ENCODE measurements at regions not wholly inside any gene's neighbourhood (a gene's known extent, or its start where the extent isn't known, plus 50 kb on each side); places are given as distances from the start of the nearest gene placed in this dataset.

DNA sequence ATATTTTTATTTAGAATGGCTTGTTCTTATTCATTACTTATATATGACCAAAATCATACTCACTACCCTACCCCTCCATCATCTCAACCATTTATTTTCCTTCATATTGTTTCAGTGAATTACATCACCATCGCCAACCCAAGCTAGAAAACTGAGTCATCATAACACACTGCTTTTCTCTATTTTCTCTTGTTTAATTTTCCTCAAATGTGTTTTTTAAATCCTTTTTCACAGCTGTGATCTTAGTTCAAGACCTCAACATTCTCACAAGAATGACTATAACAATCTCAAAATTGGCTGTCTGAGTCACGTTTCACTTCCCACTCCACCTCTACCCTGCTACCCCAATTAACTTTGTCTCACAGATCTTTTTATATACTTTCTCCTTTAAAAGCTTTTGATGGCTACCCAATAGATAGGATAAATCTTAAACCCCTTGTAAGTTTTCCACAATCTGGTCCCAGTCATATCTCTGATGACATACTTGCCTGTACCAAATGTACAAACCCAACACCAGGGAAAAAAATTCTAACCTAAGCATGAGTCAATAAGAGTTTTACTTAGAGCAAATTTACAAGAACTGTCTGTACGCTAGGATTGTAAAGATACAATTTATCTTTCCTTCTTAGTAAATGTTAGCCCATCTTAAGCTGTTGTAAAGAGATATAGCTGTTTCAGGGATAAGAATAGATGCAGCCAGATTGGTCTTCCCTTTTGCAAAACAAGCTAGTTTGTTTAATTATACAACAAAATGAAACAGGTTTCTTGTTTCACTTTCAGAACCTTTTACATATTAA, 635.1 kb upstream of the SLC39A10 start:
- H3K27ac ChIP-seq (ENCODE audit: low read length), result no peak overlapping the region
- no peak overlapping the region for H3K9ac ChIP-seq (ENCODE audit: low read length)
- no peaks in the 10 kb centered on the region for H3K36me3 ChIP-seq (ENCODE audit: control insufficient read depth, low read depth, low read length)
- no peaks in the 10 kb centered on the region for H3K4me1 ChIP-seq (ENCODE audit: control insufficient read depth, low read depth, low read length)
- H3K9me3 ChIP-seq (ENCODE audit: control insufficient read depth, low read depth, low read length), result no peaks in the 10 kb centered on the region
- no peaks in the 10 kb centered on the region for H3K27me3 ChIP-seq (ENCODE audit: control insufficient read depth, insufficient read depth, low read length)
- no peak overlapping the region for H3K4me3 ChIP-seq (ENCODE audit: low read length)

DNA sequence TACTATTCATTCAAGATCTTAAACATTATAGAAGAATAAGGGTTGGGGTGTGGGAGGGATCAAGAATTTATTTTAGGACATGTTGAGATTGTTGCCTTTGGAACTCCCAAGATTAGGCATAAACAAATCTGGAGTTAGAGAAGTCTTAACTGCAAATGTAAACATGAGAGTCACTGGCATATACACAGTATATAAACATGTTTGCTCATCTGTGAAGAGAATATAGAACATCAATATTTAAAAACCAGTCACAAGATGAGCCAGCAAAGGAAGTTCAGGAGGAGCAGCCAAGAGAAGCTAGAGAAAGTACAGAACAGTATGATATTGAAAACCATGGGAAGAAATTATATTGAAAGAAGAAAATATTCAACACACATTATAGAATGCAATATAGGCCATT, 638.6 kb upstream of the SLC39A10 start:
- H3K36me3 ChIP-seq (ENCODE audit: control insufficient read depth, low read depth, low read length), result no peaks in the 10 kb centered on the region
- no peaks in the 10 kb centered on the region for H3K27me3 ChIP-seq (ENCODE audit: control insufficient read depth, insufficient read depth, low read length)
- H3K27ac ChIP-seq (ENCODE audit: low read length), result no peak overlapping the region
- no peak overlapping the region for H3K9ac ChIP-seq (ENCODE audit: low read length)
- H3K4me1 ChIP-seq (ENCODE audit: control insufficient read depth, low read depth, low read length), result no peaks in the 10 kb centered on the region
- no peak overlapping the region for H3K4me3 ChIP-seq (ENCODE audit: low read length)
- no peaks in the 10 kb centered on the region for H3K9me3 ChIP-seq (ENCODE audit: control insufficient read depth, low read depth, low read length)

DNA sequence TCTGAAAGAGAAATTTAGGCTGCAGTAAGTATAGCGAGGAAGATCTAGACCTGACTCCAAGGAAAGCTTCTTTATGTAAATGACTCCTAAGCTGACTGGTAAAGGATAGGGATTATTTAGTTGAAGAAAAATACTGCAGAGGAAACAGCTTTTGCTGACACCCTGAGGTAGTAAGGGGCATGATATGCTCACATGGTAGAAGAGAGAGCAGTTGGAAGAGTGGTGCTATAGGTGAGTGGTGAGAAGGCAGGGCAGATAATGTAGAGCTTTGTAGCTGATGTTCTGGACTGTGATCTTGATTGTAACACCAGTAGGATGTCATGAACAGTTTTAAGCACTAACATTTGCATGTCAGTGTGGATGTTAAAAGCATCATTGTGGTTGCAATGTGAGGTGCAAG, 639.1 kb upstream of the SLC39A10 start:
- Histone ChIP-seq H3K4me3 (ENCODE audit: low read length) (no peak overlapping the region), H3K9me3 (ENCODE audit: control insufficient read depth, low read depth, low read length) (no peaks in the 10 kb centered on the region), H3K9ac (ENCODE audit: low read length) (no peak overlapping the region), H3K4me1 (ENCODE audit: control insufficient read depth, low read depth, low read length) (no peaks in the 10 kb centered on the region), H3K36me3 (ENCODE audit: control insufficient read depth, low read depth, low read length) (no peaks in the 10 kb centered on the region), H3K27me3 (ENCODE audit: control insufficient read depth, insufficient read depth, low read length) (no peaks in the 10 kb centered on the region), H3K27ac (ENCODE audit: low read length) (no peak overlapping the region)

DNA sequence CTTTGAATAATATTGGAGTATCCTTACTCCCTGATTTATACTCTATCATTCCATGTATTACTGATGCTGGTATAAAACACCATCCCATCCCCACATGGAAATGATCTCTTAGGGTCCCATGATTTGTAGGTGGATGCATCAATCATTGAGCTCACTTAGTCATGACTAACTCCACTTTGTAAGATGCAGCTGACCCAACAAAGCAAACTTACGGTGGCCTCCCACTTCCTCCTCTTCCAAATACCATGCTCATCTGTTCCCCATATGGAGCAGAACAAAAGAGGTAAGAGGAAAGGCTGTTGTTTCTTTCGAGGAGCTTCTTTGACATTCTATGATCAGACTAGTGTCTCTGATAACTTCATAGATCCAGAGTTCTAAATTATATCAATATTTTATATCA, 640.2 kb upstream of the SLC39A10 start:
- Histone ChIP-seq H3K27me3 (ENCODE audit: control insufficient read depth, insufficient read depth, low read length) (no peaks in the 10 kb centered on the region), H3K27ac (ENCODE audit: low read length) (no peak overlapping the region), H3K36me3 (ENCODE audit: control insufficient read depth, low read depth, low read length) (no peaks in the 10 kb centered on the region), H3K9ac (ENCODE audit: low read length) (no peak overlapping the region), H3K9me3 (ENCODE audit: control insufficient read depth, low read depth, low read length) (no peaks in the 10 kb centered on the region), H3K4me3 (ENCODE audit: low read length) (no peak overlapping the region), H3K4me1 (ENCODE audit: control insufficient read depth, low read depth, low read length) (no peaks in the 10 kb centered on the region)

DNA sequence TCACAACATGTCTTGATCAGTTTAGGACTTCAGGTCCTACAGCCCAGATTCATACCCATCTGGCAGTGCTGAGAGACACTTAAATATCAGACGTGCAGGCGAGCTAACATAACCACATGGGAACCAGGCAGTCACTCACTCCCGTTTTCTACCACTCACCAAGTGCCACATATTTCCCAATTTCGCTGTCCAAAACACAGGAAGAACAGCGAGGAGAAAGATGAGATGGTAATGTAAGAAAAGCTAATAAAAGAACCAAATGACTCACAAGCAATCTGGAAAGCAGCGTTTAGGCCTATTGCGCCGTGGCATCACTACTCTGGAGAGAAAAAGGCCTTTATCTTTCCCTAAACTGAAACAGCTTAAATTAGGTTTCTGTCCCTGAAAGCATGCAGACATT, 647.8 kb upstream of the SLC39A10 start:
- Histone ChIP-seq H3K4me1 (ENCODE audit: control insufficient read depth, low read depth, low read length) (no peaks in the 10 kb centered on the region), H3K4me3 (ENCODE audit: low read length) (no peak overlapping the region), H3K27ac (ENCODE audit: low read length) (no peak overlapping the region), H3K27me3 (ENCODE audit: control insufficient read depth, insufficient read depth, low read length) (no peaks in the 10 kb centered on the region), H3K9me3 (ENCODE audit: control insufficient read depth, low read depth, low read length) (no peaks in the 10 kb centered on the region), H3K9ac (ENCODE audit: low read length) (no peak overlapping the region), H3K36me3 (ENCODE audit: control insufficient read depth, low read depth, low read length) (no peaks in the 10 kb centered on the region)

DNA sequence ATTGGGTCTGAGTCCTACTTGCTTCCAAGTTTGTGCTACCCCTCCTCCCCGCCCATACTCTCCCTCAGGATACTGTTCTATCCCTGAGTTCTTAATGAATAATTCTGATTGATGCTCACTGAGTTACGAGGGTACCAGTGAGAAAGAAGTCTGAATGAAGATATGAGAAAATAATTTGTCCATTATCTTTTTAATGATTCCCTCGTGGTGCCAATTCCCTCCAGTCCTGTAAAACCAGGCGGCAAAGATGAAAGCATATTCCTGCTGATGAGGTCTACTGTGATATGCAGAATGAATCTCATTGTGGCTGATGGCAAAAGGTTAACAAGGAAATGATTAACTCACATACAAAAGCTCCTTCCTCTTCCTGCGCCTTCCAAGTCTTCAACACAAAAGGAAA, 650.2 kb upstream of the SLC39A10 start:
- no peak overlapping the region for H3K4me3 ChIP-seq (ENCODE audit: low read length)
- H3K4me1 ChIP-seq (ENCODE audit: control insufficient read depth, low read depth, low read length), result no peaks in the 10 kb centered on the region
- no peaks in the 10 kb centered on the region for H3K9me3 ChIP-seq (ENCODE audit: control insufficient read depth, low read depth, low read length)
- H3K36me3 ChIP-seq (ENCODE audit: control insufficient read depth, low read depth, low read length), result no peaks in the 10 kb centered on the region
- H3K27ac ChIP-seq (ENCODE audit: low read length), result no peak overlapping the region
- no peak overlapping the region for H3K9ac ChIP-seq (ENCODE audit: low read length)
- H3K27me3 ChIP-seq (ENCODE audit: control insufficient read depth, insufficient read depth, low read length), result no peaks in the 10 kb centered on the region

DNA sequence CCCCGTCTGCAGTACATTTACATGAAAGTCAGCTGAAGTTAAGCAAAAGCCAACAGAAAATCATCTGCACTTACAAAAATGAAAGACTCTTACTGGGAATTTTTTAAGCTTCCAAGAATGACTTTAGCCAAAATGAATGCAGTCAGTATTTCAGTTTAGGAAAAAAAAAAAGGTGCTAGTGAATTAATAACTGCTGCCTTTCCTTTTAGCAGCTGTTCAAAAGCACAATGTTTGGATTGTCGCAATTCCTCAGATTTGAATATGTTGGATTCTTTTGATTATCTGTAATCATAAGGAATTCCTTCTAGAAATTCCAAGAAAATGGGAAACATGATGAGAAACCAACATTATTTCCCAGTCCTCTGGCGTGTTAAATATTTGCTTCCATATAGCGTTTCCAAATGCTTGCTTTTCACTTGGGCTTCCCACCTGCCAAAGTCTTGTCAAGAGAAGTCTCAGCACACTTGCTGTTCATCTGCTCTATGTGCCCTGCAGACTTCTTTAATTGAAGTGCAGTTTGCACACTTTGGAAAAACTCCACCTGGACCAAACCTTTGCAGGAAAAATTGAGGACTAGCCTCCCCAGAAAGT, 653.0 kb upstream of the SLC39A10 start:
- no peaks in the 10 kb centered on the region for H3K4me1 ChIP-seq (ENCODE audit: control insufficient read depth, low read depth, low read length)
- H3K27me3 ChIP-seq (ENCODE audit: control insufficient read depth, insufficient read depth, low read length), result no peaks in the 10 kb centered on the region
- H3K36me3 ChIP-seq (ENCODE audit: control insufficient read depth, low read depth, low read length), result no peaks in the 10 kb centered on the region
- H3K4me3 ChIP-seq (ENCODE audit: low read length), result no peak overlapping the region
- H3K9me3 ChIP-seq (ENCODE audit: control insufficient read depth, low read depth, low read length), result no peaks in the 10 kb centered on the region
- no peak overlapping the region for H3K27ac ChIP-seq (ENCODE audit: low read length)
- H3K9ac ChIP-seq (ENCODE audit: low read length), result no peak overlapping the region

DNA sequence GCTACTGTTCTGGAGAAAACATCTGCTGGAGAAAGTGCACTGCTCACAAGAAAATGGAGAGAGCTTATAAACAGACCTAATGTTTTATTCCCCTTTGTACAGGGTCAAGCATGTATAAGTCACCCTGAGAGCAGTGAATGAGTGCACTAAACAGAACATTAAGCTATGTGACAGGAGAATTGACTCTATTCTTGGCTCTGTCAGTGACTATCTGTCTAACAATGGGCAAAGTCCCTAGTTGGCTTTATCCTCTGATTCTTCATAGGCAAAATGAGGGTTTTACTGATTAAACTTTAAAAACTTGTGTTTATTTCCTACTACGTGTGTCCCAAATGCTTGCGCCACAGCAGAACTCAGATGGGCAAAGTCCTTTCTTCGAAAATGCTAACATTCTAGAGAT, 655.1 kb upstream of the SLC39A10 start:
- Histone ChIP-seq H3K9ac (ENCODE audit: low read length) (no peak overlapping the region), H3K9me3 (ENCODE audit: control insufficient read depth, low read depth, low read length) (no peaks in the 10 kb centered on the region), H3K4me3 (ENCODE audit: low read length) (no peak overlapping the region), H3K27ac (ENCODE audit: low read length) (no peak overlapping the region), H3K36me3 (ENCODE audit: control insufficient read depth, low read depth, low read length) (no peaks in the 10 kb centered on the region), H3K4me1 (ENCODE audit: control insufficient read depth, low read depth, low read length) (no peaks in the 10 kb centered on the region), H3K27me3 (ENCODE audit: control insufficient read depth, insufficient read depth, low read length) (no peaks in the 10 kb centered on the region)

DNA sequence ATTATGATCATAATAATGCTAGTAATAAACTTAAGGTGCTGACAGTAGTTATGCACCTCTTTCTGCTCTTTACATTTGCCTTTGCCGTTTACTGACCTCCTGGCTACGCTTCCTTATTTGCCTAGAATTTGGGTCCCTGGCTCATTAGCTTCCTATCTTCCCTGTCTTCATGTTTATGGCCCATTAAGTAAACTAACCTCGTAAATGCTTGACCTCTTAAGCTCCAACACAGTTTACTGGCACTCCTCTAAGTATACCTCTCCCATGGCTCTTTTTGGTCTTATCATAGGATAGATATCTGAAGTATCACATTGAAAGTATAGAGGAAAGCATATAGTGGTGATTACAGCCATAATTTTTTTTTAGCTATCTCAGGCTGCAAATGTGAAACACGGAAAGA, 657.3 kb upstream of the SLC39A10 start:
- no peak overlapping the region for H3K4me3 ChIP-seq (ENCODE audit: low read length)
- no peaks in the 10 kb centered on the region for H3K27me3 ChIP-seq (ENCODE audit: control insufficient read depth, insufficient read depth, low read length)
- H3K4me1 ChIP-seq (ENCODE audit: control insufficient read depth, low read depth, low read length), result no peaks in the 10 kb centered on the region
- H3K9me3 ChIP-seq (ENCODE audit: control insufficient read depth, low read depth, low read length), result no peaks in the 10 kb centered on the region
- H3K36me3 ChIP-seq (ENCODE audit: control insufficient read depth, low read depth, low read length), result no peaks in the 10 kb centered on the region
- H3K9ac ChIP-seq (ENCODE audit: low read length), result no peak overlapping the region
- H3K27ac ChIP-seq (ENCODE audit: low read length), result no peak overlapping the region

DNA sequence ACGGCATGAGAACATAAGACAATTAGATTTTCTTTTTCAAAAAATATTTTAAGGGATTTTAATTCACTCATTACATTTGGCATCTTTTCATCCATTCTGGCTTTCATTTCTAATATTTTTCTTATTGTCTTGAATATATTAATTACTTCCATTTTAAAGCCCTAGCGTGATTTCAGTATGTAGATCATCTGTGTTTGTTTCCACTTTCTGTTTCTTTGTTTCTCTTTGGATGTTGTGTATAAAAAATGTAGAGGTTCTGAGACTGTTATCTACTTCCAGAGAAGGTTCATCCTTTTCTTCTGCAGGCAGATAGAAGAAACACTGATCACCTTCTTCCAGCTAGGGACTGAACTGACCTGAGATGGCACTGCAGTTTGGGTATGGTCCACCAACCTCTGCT, 664.4 kb upstream of the SLC39A10 start:
- Histone ChIP-seq H3K27me3 (ENCODE audit: control insufficient read depth, insufficient read depth, low read length) (no peaks in the 10 kb centered on the region), H3K4me1 (ENCODE audit: control insufficient read depth, low read depth, low read length) (no peaks in the 10 kb centered on the region), H3K4me3 (ENCODE audit: low read length) (no peak overlapping the region), H3K9me3 (ENCODE audit: control insufficient read depth, low read depth, low read length) (no peaks in the 10 kb centered on the region), H3K27ac (ENCODE audit: low read length) (no peak overlapping the region), H3K36me3 (ENCODE audit: control insufficient read depth, low read depth, low read length) (no peaks in the 10 kb centered on the region), H3K9ac (ENCODE audit: low read length) (no peak overlapping the region)

DNA sequence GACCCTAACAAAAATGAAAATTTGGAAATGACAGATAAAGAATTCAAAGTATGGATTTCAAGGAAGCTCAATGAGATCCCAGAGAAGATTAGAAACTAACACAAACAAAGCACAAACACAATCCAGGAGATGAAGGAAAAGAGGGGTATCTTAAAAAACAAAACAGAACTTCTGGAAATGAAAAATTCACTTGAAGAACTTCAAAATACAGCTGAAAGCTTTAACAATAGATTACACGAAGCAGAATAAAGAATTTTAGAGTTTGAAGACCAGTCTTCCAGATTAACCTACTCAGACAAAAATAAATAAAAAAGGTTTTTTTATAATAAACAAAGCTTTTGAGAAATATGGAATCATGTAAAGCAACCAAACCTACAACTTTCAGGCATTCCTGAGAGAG, 671.8 kb upstream of the SLC39A10 start:
- Histone ChIP-seq H3K9me3 (ENCODE audit: control insufficient read depth, low read depth, low read length) (no peaks in the 10 kb centered on the region), H3K9ac (ENCODE audit: low read length) (no peak overlapping the region), H3K27ac (ENCODE audit: low read length) (no peak overlapping the region), H3K4me3 (ENCODE audit: low read length) (no peak overlapping the region), H3K4me1 (ENCODE audit: control insufficient read depth, low read depth, low read length) (no peaks in the 10 kb centered on the region), H3K36me3 (ENCODE audit: control insufficient read depth, low read depth, low read length) (no peaks in the 10 kb centered on the region), H3K27me3 (ENCODE audit: control insufficient read depth, insufficient read depth, low read length) (no peaks in the 10 kb centered on the region)

DNA sequence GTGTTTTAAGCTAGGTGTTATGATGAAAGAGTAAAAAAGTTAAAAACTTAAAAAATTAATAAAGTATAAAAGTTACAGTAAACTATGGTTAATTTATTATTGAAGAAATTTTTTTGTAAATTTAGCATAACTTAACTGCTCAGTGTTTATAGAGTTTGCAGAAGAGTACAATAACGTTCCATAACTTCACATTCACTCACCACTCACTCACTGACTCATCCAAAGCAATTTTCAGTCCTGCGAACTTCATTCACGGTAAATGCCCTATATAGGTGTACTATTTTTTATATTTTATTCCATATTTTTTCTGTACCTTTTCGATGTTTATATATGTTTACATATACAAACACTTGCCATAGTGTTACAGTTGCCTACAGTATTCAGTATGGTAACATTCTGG, 694.8 kb upstream of the SLC39A10 start:
- H3K36me3 ChIP-seq (ENCODE audit: control insufficient read depth, low read depth, low read length), result no peaks in the 10 kb centered on the region
- no peak overlapping the region for H3K27ac ChIP-seq (ENCODE audit: low read length)
- no peak overlapping the region for H3K9ac ChIP-seq (ENCODE audit: low read length)
- no peaks in the 10 kb centered on the region for H3K9me3 ChIP-seq (ENCODE audit: control insufficient read depth, low read depth, low read length)
- no peaks in the 10 kb centered on the region for H3K4me1 ChIP-seq (ENCODE audit: control insufficient read depth, low read depth, low read length)
- no peaks in the 10 kb centered on the region for H3K27me3 ChIP-seq (ENCODE audit: control insufficient read depth, insufficient read depth, low read length)
- H3K4me3 ChIP-seq (ENCODE audit: low read length), result no peak overlapping the region
